SK-N-MC (cell line): ENCODE measurements at regions not wholly inside any gene's neighbourhood (a gene's known extent, or its start where the extent isn't known, plus 50 kb on each side); places are given as distances from the start of the nearest gene placed in this dataset.

Experiments used
- EZH2 ChIP-seq: fragments of 200-600 bp; sonication (generic); IDR thresholded peaks from one replicate; pipeline ENCODE4 v1.6.1; 2017; ENCODE audit warnings: antibody characterized with exemption
- FOXP2 ChIP-seq: optimal IDR thresholded peaks from 2 replicates; pipeline ENCODE3; 2011; ENCODE audit warnings: mild to moderate bottlenecking, moderate library complexity; ENCODE audit not compliant: insufficient read depth; ENCODE audit errors: extremely low read length, control extremely low read depth
- POLR2AphosphoS5 ChIP-seq: IDR thresholded peaks from 2 replicates; pipeline ENCODE4 v1.6.1; 2012; ENCODE audit warnings: mild to moderate bottlenecking, low read depth, low read length, borderline replicate concordance

DNA sequence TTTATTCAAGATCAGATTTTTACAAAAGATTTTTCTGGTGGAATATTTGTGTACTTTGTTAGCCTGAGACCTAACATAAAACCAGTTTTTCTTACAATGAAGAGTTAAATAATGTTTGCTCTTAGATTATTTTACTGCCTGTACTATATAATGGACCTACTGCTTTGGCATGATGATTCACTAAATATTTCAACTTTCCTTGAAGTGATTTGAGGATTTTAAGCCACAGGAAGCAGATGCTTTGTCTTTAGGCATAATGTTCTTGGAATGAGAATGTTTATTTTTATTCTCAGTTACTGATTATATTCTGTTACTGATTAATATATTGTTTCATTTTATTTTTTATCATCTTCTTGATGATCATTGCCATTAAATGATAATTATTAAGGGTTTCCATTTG, 175.3 kb upstream of the LRP1B start:
- TF ChIP-seq EZH2 (no peak), POLR2AphosphoS5 (no peak), FOXP2 (no peak)
